ENCODE measurements at regions not wholly inside any gene's neighbourhood (a gene's known extent, or its start where the extent isn't known, plus 50 kb on each side); places are given as distances from the start of the nearest gene placed in this dataset.

- TF ChIP-seq EZH2 (IDR thresholded peaks at IDR 0.05; ENCODE audit: insufficient read depth, low read length) (no peak), CTCF (IDR thresholded peaks at IDR 0.05; ENCODE audit: insufficient read depth, low read depth, low read length) (no peak)
- Mint-ChIP-seq H3K4me3 (ENCODE audit: unreplicated experiment) (no peak overlapping the region), H3K36me3 (ENCODE audit: low read depth, unreplicated experiment) (peaks cover 3% of the 10 kb centered on the region), H3K27ac (ENCODE audit: unreplicated experiment) (no peak overlapping the region), H3K9me3 (ENCODE audit: unreplicated experiment) (peaks cover 9% of the 10 kb centered on the region), H3K27me3 (ENCODE audit: low read depth, unreplicated experiment) (peaks cover 29% of the 10 kb centered on the region), H3K4me1 (ENCODE audit: low read depth, unreplicated experiment) (peaks cover 5% of the 10 kb centered on the region)
- H3K9ac ChIP-seq (ENCODE audit: low read length) = no peak overlapping the region
- FAIRE-seq = no peak
- peaks cover 5% of the 10 kb centered on the region for H3K27me3 ChIP-seq (ENCODE audit: insufficient read depth, low read length)
- H3K27ac ChIP-seq (ENCODE audit: low read depth, low read length) = no peak overlapping the region
- H4K20me1 ChIP-seq (ENCODE audit: insufficient read depth, low read length) = no peaks in the 10 kb centered on the region
- no peak for DNase-seq (ENCODE audit: low read depth)
- H3K9me3 ChIP-seq (ENCODE audit: insufficient read depth, low read depth, low read length) = no peaks in the 10 kb centered on the region
- no peak overlapping the region for H3K4me2 ChIP-seq (ENCODE audit: low read length)
- no peak overlapping the region for H2AFZ ChIP-seq (ENCODE audit: low read depth, low read length)
- H3K79me2 ChIP-seq (ENCODE audit: insufficient read depth, low read length) = no peaks in the 10 kb centered on the region
- H3K4me3 ChIP-seq (ENCODE audit: insufficient read depth, low read depth, low read length) = no peak overlapping the region
- H3K36me3 ChIP-seq (ENCODE audit: insufficient read depth, low read length) = no peaks in the 10 kb centered on the region
- no peaks in the 10 kb centered on the region for H3K4me1 ChIP-seq (ENCODE audit: insufficient read depth, low read length)
These were observed 56.8 kb upstream of the RBM15 start for GRCh38 chr1:110282395-110282794.

DNA sequence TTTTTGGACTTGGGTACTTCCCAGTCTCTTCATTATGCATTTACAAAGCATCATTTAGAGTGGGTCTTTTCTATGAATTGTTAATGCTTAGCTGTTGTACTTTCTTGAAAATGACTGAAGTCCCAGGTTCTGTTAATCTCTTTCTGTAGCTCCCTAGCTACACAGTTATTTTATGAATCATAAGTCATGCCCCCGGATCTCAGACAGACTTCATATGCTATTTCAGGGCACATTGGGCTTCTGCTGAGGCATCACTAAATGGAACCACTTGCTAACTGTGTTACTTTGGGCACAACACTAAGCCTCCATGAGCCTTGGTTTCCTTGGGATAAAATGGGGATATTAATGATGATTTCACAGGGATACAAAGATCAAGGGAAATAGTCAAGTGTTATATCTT, 55.5 kb upstream of the RBM15 start:
- Histone ChIP-seq H3K79me2 (ENCODE audit: insufficient read depth, low read length) (no peaks in the 10 kb centered on the region), H3K27ac (ENCODE audit: low read depth, low read length) (no peak overlapping the region), H3K36me3 (ENCODE audit: insufficient read depth, low read length) (no peaks in the 10 kb centered on the region), H3K9me3 (ENCODE audit: insufficient read depth, low read depth, low read length) (no peaks in the 10 kb centered on the region), H3K4me1 (ENCODE audit: insufficient read depth, low read length) (no peaks in the 10 kb centered on the region), H4K20me1 (ENCODE audit: insufficient read depth, low read length) (no peaks in the 10 kb centered on the region), H2AFZ (ENCODE audit: low read depth, low read length) (no peak overlapping the region), H3K4me3 (ENCODE audit: insufficient read depth, low read depth, low read length) (no peak overlapping the region), H3K27me3 (ENCODE audit: insufficient read depth, low read length) (peaks cover 4% of the 10 kb centered on the region), H3K4me2 (ENCODE audit: low read length) (no peak overlapping the region), H3K9ac (ENCODE audit: low read length) (no peak overlapping the region)
- peaks cover 3% of the 10 kb centered on the region for H3K36me3 Mint-ChIP-seq (ENCODE audit: low read depth, unreplicated experiment)
- peaks cover 28% of the 10 kb centered on the region for H3K27me3 Mint-ChIP-seq (ENCODE audit: low read depth, unreplicated experiment)
- H3K9me3 Mint-ChIP-seq (ENCODE audit: unreplicated experiment) = peaks cover 14% of the 10 kb centered on the region
- DNase-seq (ENCODE audit: low read depth) (peak; percentile 14), FAIRE-seq (no peak)
- H3K4me1 Mint-ChIP-seq (ENCODE audit: low read depth, unreplicated experiment) = peaks cover 5% of the 10 kb centered on the region
- no peak overlapping the region for H3K4me3 Mint-ChIP-seq (ENCODE audit: unreplicated experiment)
- TF ChIP-seq CTCF (IDR thresholded peaks at IDR 0.05; ENCODE audit: insufficient read depth, low read depth, low read length) (no peak), EZH2 (IDR thresholded peaks at IDR 0.05; ENCODE audit: insufficient read depth, low read length) (no peak)
- H3K27ac Mint-ChIP-seq (ENCODE audit: unreplicated experiment) = no peak overlapping the region

DNA sequence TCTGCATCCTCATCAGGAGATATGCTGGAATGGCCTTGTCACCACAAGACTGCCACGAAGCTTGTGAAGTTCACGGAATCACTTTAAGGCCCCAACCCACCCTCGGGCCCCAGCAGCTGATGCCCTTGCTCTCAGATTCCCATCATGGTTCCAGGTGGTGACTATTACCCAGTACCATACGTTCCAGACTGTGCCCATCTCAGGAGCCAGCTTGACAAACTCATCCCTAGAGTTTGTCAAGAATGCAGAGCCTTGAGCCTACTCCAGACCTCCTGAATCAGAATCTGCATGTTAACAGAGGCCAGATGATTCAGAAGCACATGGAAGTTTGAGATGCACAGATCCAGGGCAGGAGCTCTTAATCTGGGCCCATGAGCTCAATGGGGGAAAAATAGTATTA, 53.9 kb upstream of the RBM15 start:
- peaks cover 21% of the 10 kb centered on the region for H3K27me3 Mint-ChIP-seq (ENCODE audit: low read depth, unreplicated experiment)
- Histone ChIP-seq H3K4me2 (ENCODE audit: low read length) (no peak overlapping the region), H3K79me2 (ENCODE audit: insufficient read depth, low read length) (no peaks in the 10 kb centered on the region), H3K27ac (ENCODE audit: low read depth, low read length) (no peak overlapping the region), H3K9me3 (ENCODE audit: insufficient read depth, low read depth, low read length) (no peaks in the 10 kb centered on the region), H3K36me3 (ENCODE audit: insufficient read depth, low read length) (no peaks in the 10 kb centered on the region), H3K4me1 (ENCODE audit: insufficient read depth, low read length) (no peaks in the 10 kb centered on the region), H2AFZ (ENCODE audit: low read depth, low read length) (no peak overlapping the region), H3K4me3 (ENCODE audit: insufficient read depth, low read depth, low read length) (no peak overlapping the region), H3K9ac (ENCODE audit: low read length) (no peak overlapping the region), H3K27me3 (ENCODE audit: insufficient read depth, low read length) (peaks cover 2% of the 10 kb centered on the region), H4K20me1 (ENCODE audit: insufficient read depth, low read length) (no peaks in the 10 kb centered on the region)
- H3K36me3 Mint-ChIP-seq (ENCODE audit: low read depth, unreplicated experiment) = peaks cover 3% of the 10 kb centered on the region
- DNase-seq (ENCODE audit: low read depth) (no peak), FAIRE-seq (no peak)
- peaks cover 5% of the 10 kb centered on the region for H3K4me1 Mint-ChIP-seq (ENCODE audit: low read depth, unreplicated experiment)
- H3K4me3 Mint-ChIP-seq (ENCODE audit: unreplicated experiment) = no peak overlapping the region
- peaks cover 14% of the 10 kb centered on the region for H3K9me3 Mint-ChIP-seq (ENCODE audit: unreplicated experiment)
- TF ChIP-seq EZH2 (IDR thresholded peaks at IDR 0.05; ENCODE audit: insufficient read depth, low read length) (no peak), CTCF (IDR thresholded peaks at IDR 0.05; ENCODE audit: insufficient read depth, low read depth, low read length) (no peak)
- H3K27ac Mint-ChIP-seq (ENCODE audit: unreplicated experiment) = no peak overlapping the region
